Heart left ventricle (tissue), 13 donors: ENCODE measurements at regions not wholly inside any gene's neighbourhood (a gene's known extent, or its start where the extent isn't known, plus 50 kb on each side); places are given as distances from the start of the nearest gene placed in this dataset.
"Not testable (repeated sequence)": the region's sequence is repeated elsewhere in the genome, so short reads cannot be mapped to it uniquely, and the experiment has no call there.

Experiments
- CTCF ChIP-seq, 12 donors: fragments of 200-600 bp; sonication (generic) in 4 of 12; IDR thresholded peaks; one replicate each; pipeline versions ENCODE4 v1.5.0 to v1.8.0; 2018 to 2022; ENCODE audit warnings: antibody characterized with exemption in 12 of 12, mild to moderate bottlenecking in 5 of 12
- POLR2A ChIP-seq, 2 donors: fragments of 450-650 bp; IDR thresholded peaks; one replicate each; pipeline ENCODE4 v1.6.1; 2017; ENCODE audit warnings: antibody characterized with exemption in 2 of 2, mild to moderate bottlenecking in 2 of 2, moderate library complexity in 2 of 2
- donor health status: ischemic (EF 13 %, LVEDD 7.1; RV severe dilation, severe dysfunction).
- donor health status: DM: no; HTN: yes; CAD: no.
- donor health status: DM: no; HTN: no; CAD: no.
- donor health status: ischemic (EF 25% LVEDD 6.9; RV normal size, moderate dysfunction).
- donor health status: ischemic (EF 25% LVEDD 5.7; RV mildly dilated, moderate dysfunction).
- donor health status: ischemic (EF 35%, LVEDD 5.7; RV mildly dilated, moderate dysfunction).
- donor health status: nonischemic (EF 11% LVEDD 7.7; RV severe dilation, severe dysfunction).
- donor health status: DM: yes; HTN: yes; CAD: no.
- donor health status: PGD.
- donor health status: ischemic (EF 29% LVEDD 5.4; RV normal size, mild dysfunction).
- donor health status: nonischemic (EF 23%, LVEDD 6.1; RV moderate dilation, normal function).

- TF ChIP-seq POLR2A, CTCF (IDR thresholded peaks at IDR 0.05): not testable (repeated sequence)
These were observed 669.7 kb upstream of the CTNND2 start for GRCh38 chr5:12573916-12574297.
